Colonic mucosa (tissue), 4 donors: ENCODE measurements at regions not wholly inside any gene's neighbourhood (a gene's known extent, or its start where the extent isn't known, plus 50 kb on each side); places are given as distances from the start of the nearest gene placed in this dataset.

ENCODE experiments used
- DNase-seq: peaks from one replicate; pipeline ENCODE4 v3.0.0-alpha.2; 2020
- H3K27ac ChIP-seq: fragments of 200-600 bp; one replicate; pipeline ENCODE4 v1.8.0; 2021
- H3K27me3 ChIP-seq: fragments of 200-600 bp; one replicate; pipeline ENCODE4 v1.8.0; 2021
- H3K36me3 ChIP-seq: fragments of 200-600 bp; one replicate; pipeline ENCODE4 v1.8.0; 2021
- H3K4me1 ChIP-seq: fragments of 200-600 bp; one replicate; pipeline ENCODE4 v1.8.0; 2021; ENCODE audit warnings: mild to moderate bottlenecking
- H3K4me3 ChIP-seq: fragments of 200-600 bp; one replicate; pipeline ENCODE4 v1.8.0; 2021
- H3K9ac ChIP-seq, 2 donors: one replicate each; pipeline ENCODE4 v1.7.0; 2013; ENCODE audit warnings: control low read depth in 2 of 2, low read depth in 2 of 2, low read length in 2 of 2
- H3K9me3 ChIP-seq: fragments of 200-600 bp; one replicate; pipeline ENCODE4 v1.8.0; 2021
- CTCF ChIP-seq: fragments of 200-600 bp; IDR thresholded peaks from one replicate; pipeline ENCODE4 v1.8.0; 2022; ENCODE audit warnings: antibody characterized with exemption, mild to moderate bottlenecking
- intact Hi-C: fragments of 100-400 bp; cut with DNase I; formaldehyde crosslinking; loops from one replicate; pipeline ENCODE4 v1.14.1; 2022
- donor health status: healthy.
- donor health status: DM: no; HTN: no; CAD: no.
- donor health status: DM: no; HTN: no; CAD: no.

- H3K9ac ChIP-seq = no peak overlapping the region
- no peaks in the 10 kb centered on the region for H3K36me3 ChIP-seq
- no peaks in the 10 kb centered on the region for H3K27me3 ChIP-seq
- no peak overlapping the region for H3K27ac ChIP-seq
- TF ChIP-seq CTCF = no peak
- no peaks in the 10 kb centered on the region for H3K4me1 ChIP-seq
- intact Hi-C loops = no loop called here
- no peak overlapping the region for H3K4me3 ChIP-seq
- no peak for DNase-seq
- H3K9me3 ChIP-seq = no peaks in the 10 kb centered on the region
These were observed 163.9 kb upstream of the GBE1 start for GRCh38 chr3:81925385-81925784.

- no peak for TF ChIP-seq CTCF
- Histone ChIP-seq H3K4me3 (no peak overlapping the region), H3K27ac (no peak overlapping the region), H3K36me3 (no peaks in the 10 kb centered on the region), H3K27me3 (no peaks in the 10 kb centered on the region), H3K9ac (no peak overlapping the region), H3K9me3 (no peaks in the 10 kb centered on the region), H3K4me1 (no peaks in the 10 kb centered on the region)
- intact Hi-C loops = no loop called here
- no peak for DNase-seq
These were observed 161.6 kb upstream of the GBE1 start for GRCh38 chr3:81923038-81923437.

GRCh38 chr3:81922404-81922803 lies 161.0 kb upstream of the GBE1 start:
- no peaks in the 10 kb centered on the region for H3K27me3 ChIP-seq
- no peak for TF ChIP-seq CTCF
- no peak for DNase-seq
- no peaks in the 10 kb centered on the region for H3K4me1 ChIP-seq
- no peak overlapping the region for H3K27ac ChIP-seq
- H3K9me3 ChIP-seq = no peaks in the 10 kb centered on the region
- H3K36me3 ChIP-seq = no peaks in the 10 kb centered on the region
- no peak overlapping the region for H3K4me3 ChIP-seq
- intact Hi-C loops = no loop called here
- H3K9ac ChIP-seq = no peak overlapping the region

GRCh38 chr3:81920816-81921215 lies 159.4 kb upstream of the GBE1 start:
- Histone ChIP-seq H3K36me3 (no peaks in the 10 kb centered on the region), H3K27me3 (no peaks in the 10 kb centered on the region), H3K4me3 (no peak overlapping the region), H3K9ac (no peak overlapping the region), H3K27ac (no peak overlapping the region), H3K9me3 (no peaks in the 10 kb centered on the region), H3K4me1 (no peaks in the 10 kb centered on the region)
- DNase-seq = no peak
- intact Hi-C loops = no loop called here
- no peak for TF ChIP-seq CTCF

GRCh38 chr3:81916890-81917289 lies 155.4 kb upstream of the GBE1 start:
- Histone ChIP-seq H3K4me3 (no peak overlapping the region), H3K9me3 (no peaks in the 10 kb centered on the region), H3K27me3 (no peaks in the 10 kb centered on the region), H3K27ac (no peak overlapping the region), H3K4me1 (no peaks in the 10 kb centered on the region), H3K36me3 (no peaks in the 10 kb centered on the region), H3K9ac (no peak overlapping the region)
- DNase-seq = no peak
- intact Hi-C loops = no loop called here
- no peak for TF ChIP-seq CTCF
